PC-3 (cell line): ENCODE measurements at regions not wholly inside any gene's neighbourhood (a gene's known extent, or its start where the extent isn't known, plus 50 kb on each side); places are given as distances from the start of the nearest gene placed in this dataset.
A peak's percentile ranks its signal among the peaks of the same experiment; 100 is the strongest.

Experiments used
- CTCF ChIP-seq: fragments of 300-600 bp; sonication (generic); conservative IDR thresholded peaks from 2 replicates; pipeline ENCODE4 v1.5.1; 2017; ENCODE audit warnings: antibody characterized with exemption, low read depth, mild to moderate bottlenecking, low read length
- EZH2 ChIP-seq: fragments of 300-600 bp; sonication (generic); IDR thresholded peaks from one replicate; pipeline ENCODE4 v1.6.1; 2017; ENCODE audit warnings: antibody characterized with exemption, mild to moderate bottlenecking, low read length; ENCODE audit not compliant: unreplicated experiment

- peak; percentile 65 for TF ChIP-seq CTCF
- no peak for TF ChIP-seq EZH2
These were observed 171.5 kb upstream of the VEGFC start for GRCh38 chr4:176964116-176964691.
